GM12874 (cell line): ENCODE measurements at regions not wholly inside any gene's neighbourhood (a gene's known extent, or its start where the extent isn't known, plus 50 kb on each side); places are given as distances from the start of the nearest gene placed in this dataset.

Source experiments
- CTCF ChIP-seq: IDR thresholded peaks from 2 replicates; pipeline ENCODE4 v1.5.1; 2011; ENCODE audit warnings: low read depth, mild to moderate bottlenecking, control low read depth, low read length, moderate library complexity; ENCODE audit not compliant: insufficient read depth

DNA sequence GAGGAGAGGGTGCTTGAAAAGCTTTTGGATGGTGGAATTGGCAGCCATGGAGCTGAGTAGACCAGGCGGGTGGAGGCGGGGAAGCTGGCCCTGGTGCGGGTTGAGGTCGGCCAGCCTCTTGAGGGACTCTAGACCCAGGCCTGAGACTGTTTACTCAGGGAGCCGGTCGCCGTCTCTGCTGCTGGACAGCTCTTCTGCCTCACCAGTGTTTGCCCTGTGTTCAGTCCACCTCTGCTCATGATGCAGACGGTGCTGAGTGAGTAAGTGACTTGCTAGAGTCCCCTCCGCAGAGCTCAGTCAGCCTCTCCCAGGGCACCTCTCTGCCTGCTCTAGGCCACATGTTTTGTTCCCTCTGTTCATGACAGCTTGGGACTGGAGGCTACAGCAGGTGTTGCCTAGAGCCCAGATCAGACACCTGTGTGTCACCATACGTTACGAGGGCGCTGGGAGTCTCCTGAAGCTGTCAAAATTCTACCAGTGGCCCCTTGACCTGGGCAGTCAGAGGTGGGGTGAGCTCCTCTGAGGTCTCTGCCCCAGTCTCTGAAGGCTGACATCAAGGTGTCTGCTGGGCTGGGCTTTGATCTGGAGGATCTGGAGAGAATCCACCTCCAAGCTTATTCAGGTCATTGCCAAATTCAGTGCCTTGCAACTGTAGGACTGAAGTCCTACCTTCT, 73.5 kb upstream of the WNT4 start:
- TF ChIP-seq CTCF: no peak

DNA sequence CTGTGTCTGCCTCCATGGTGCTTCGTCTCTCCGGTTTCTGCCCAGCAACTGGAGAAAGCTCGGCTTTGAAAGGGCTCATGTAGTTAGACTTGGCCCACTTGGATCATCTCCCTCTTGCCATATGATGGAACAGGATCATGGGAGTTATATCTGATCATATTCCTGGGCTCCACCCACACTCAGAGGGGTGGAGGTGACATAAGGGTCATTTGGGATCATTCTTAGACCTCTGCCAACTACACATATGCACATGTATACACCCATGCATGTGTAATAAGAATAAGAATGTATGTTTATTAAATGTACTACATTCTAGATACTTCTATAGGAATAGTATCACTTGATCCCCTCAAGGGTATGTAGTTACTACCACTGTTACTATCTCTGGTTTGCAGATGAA, 74.1 kb upstream of the WNT4 start:
- TF ChIP-seq CTCF: no peak

GRCh38 chr1:22217811-22218460, 75.0 kb upstream of the WNT4 start:
- TF ChIP-seq CTCF: no peak

DNA sequence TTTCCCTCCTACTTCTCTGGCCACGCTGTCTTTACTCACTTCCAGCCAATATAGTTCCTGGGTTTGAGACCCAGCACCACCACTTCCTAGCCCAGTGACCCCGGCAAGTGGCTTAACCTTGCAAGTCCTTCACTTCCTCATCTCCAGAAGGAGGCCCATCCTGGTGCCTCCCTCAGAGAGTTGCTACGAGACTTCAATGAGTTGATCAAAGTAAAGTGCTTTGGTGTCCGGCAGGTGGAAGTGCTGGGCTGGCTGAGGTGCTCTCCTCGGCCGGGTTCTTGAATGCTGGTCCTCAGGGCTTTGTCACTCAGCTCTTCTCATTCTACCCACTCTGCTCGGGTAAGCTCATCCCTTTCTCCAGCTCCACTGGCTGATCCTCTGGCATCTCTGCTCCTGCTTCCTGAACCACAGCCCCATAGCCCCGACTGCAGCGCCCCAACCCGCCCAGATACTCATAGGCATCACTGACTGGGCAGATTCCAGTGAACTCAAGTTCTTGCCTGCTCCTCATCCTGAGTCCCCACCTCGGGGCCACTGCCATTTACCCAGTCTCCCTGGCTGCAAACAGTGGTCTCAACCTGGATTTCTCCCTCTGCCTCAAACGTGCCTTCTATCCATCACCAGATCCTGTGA, 75.8 kb upstream of the WNT4 start:
- no peak for TF ChIP-seq CTCF

DNA sequence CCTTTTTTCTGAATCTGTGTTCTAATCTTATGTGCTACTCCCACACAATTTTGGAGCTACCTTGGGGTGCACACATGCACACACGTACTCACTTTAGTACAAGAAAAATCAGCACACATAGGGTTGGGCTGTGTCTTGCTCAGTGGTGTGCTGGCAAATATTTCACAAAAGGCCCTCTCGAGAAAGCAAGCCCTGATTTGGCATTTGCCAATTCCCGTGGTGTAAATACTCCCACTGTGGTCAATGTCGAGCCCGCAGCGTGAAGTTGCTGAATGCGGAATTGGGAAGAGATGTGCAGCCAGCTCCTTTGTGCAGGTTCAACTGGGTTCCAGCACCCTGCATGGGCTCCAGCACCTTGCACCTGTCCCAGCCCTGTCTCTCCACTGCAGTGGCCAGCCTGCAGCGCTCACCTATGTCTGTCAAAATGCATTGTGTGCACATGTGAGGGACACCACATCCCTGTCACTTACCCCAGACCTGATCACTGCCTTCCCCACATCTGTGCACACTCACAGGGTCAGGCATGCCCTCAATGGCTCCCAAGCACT, 78.4 kb upstream of the WNT4 start:
- TF ChIP-seq CTCF: no peak

GRCh38 chr1:22222723-22223122, 79.8 kb upstream of the WNT4 start:
- TF ChIP-seq CTCF: no peak

DNA sequence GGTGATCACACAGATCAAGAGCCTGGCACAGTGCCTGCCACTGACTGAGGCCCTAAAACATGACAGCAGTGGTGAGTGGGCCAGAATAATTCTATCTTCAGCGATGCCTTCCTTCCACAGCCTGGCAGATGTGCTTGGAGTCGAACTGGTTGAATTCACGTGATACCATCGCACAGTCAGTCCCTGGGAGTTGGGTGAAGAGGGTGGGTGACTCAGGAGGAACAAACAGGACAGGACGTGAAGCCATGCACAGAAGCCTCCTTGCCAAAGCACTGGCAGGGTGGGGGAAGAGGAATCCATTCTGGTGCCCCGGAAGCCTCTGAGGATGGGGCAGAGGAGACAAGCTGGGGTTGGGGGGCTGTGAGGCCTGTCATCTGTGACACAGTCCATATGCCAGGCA, 80.3 kb upstream of the WNT4 start:
- TF ChIP-seq CTCF: no peak
